ENCODE measurements at regions not wholly inside any gene's neighbourhood (a gene's known extent, or its start where the extent isn't known, plus 50 kb on each side); places are given as distances from the start of the nearest gene placed in this dataset.

- H3K4me3 Mint-ChIP-seq: no peak overlapping the region
- no peaks in the 10 kb centered on the region for H3K9me3 Mint-ChIP-seq
- H3K4me1 Mint-ChIP-seq: peaks cover 40% of the 10 kb centered on the region
- H3K27me3 Mint-ChIP-seq (ENCODE audit: low read depth): no peaks in the 10 kb centered on the region
- no peaks in the 10 kb centered on the region for H3K36me3 Mint-ChIP-seq
- no peak for DNase-seq (ENCODE audit: low spot score in 2 of 2, unreplicated experiment in 2 of 2)
- H3K27ac Mint-ChIP-seq: peak overlapping the region; percentile 99
- no peak for TF ChIP-seq CTCF (IDR thresholded peaks at IDR 0.05; ENCODE audit: unreplicated experiment)
Measured at GRCh38 chr15:92833493-92834271, 66.4 kb upstream of the CHD2 start.

- no peaks in the 10 kb centered on the region for H3K9me3 Mint-ChIP-seq
- H3K27me3 Mint-ChIP-seq (ENCODE audit: low read depth): no peaks in the 10 kb centered on the region
- DNase-seq (ENCODE audit: low spot score in 2 of 2, unreplicated experiment in 2 of 2): no peak
- no peak overlapping the region for H3K4me3 Mint-ChIP-seq
- no peak overlapping the region for H3K27ac Mint-ChIP-seq
- no peaks in the 10 kb centered on the region for H3K36me3 Mint-ChIP-seq
- peaks cover 4% of the 10 kb centered on the region for H3K4me1 Mint-ChIP-seq
- no peak for TF ChIP-seq CTCF (IDR thresholded peaks at IDR 0.05; ENCODE audit: unreplicated experiment)
Measured at GRCh38 chr15:92839696-92840095, 60.4 kb upstream of the CHD2 start.

- H3K27ac Mint-ChIP-seq: no peak overlapping the region
- H3K9me3 Mint-ChIP-seq: no peaks in the 10 kb centered on the region
- H3K4me1 Mint-ChIP-seq: peaks cover 9% of the 10 kb centered on the region
- H3K27me3 Mint-ChIP-seq (ENCODE audit: low read depth): no peaks in the 10 kb centered on the region
- no peak for DNase-seq (ENCODE audit: low spot score in 2 of 2, unreplicated experiment in 2 of 2)
- H3K4me3 Mint-ChIP-seq: no peak overlapping the region
- TF ChIP-seq CTCF (IDR thresholded peaks at IDR 0.05; ENCODE audit: unreplicated experiment): no peak
- no peaks in the 10 kb centered on the region for H3K36me3 Mint-ChIP-seq
Measured at GRCh38 chr15:92840149-92840548, 60.0 kb upstream of the CHD2 start.

DNA sequence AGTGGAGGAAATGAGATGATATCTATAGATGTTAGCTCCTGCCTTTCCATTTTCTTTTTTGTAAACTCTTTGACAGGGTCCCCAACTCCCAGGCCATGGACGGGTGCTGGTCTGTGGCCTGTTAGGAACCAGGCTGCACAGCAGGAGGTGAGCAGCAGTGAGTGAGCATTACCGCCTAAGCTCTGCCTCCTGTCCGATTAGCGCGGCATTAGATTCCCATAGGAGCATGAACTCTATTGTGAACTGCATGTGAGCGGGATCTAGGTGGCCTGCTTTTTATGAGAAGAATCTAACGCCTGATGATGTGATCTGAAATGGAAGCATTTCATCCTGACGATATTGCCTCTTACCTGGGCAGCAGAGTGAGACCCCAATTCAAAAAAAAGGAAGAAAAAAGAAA, 56.8 kb upstream of the CHD2 start:
- TF ChIP-seq CTCF (IDR thresholded peaks at IDR 0.05; ENCODE audit: unreplicated experiment): no peak
- no peak overlapping the region for H3K4me3 Mint-ChIP-seq
- H3K36me3 Mint-ChIP-seq: no peaks in the 10 kb centered on the region
- H3K27me3 Mint-ChIP-seq (ENCODE audit: low read depth): no peaks in the 10 kb centered on the region
- DNase-seq (ENCODE audit: low spot score in 2 of 2, unreplicated experiment in 2 of 2): no peak
- H3K9me3 Mint-ChIP-seq: no peaks in the 10 kb centered on the region
- peaks cover 30% of the 10 kb centered on the region for H3K4me1 Mint-ChIP-seq
- H3K27ac Mint-ChIP-seq: no peak overlapping the region

- Mint-ChIP-seq H3K27me3 (ENCODE audit: low read depth) (no peaks in the 10 kb centered on the region), H3K27ac (no peak overlapping the region), H3K9me3 (no peaks in the 10 kb centered on the region), H3K36me3 (no peaks in the 10 kb centered on the region), H3K4me3 (no peak overlapping the region), H3K4me1 (peaks cover 34% of the 10 kb centered on the region)
- no peak for TF ChIP-seq CTCF (IDR thresholded peaks at IDR 0.05; ENCODE audit: unreplicated experiment)
- DNase-seq (ENCODE audit: low spot score in 2 of 2, unreplicated experiment in 2 of 2): no peak
Measured at GRCh38 chr15:92843814-92844213, 56.3 kb upstream of the CHD2 start.

All from mesothelial cell of epicardium (in vitro differentiated cells).